ENCODE measurements at regions not wholly inside any gene's neighbourhood (a gene's known extent, or its start where the extent isn't known, plus 50 kb on each side); places are given as distances from the start of the nearest gene placed in this dataset.

GRCh38 chr2:57693965-57694364, 352.6 kb upstream of the VRK2 start:
- TF ChIP-seq SIN3A (IDR thresholded peaks at IDR 0.05; ENCODE audit: borderline replicate concordance, low read depth, low read length) (no peak), FOXJ3 (CRISPR knock-in tag; IDR thresholded peaks at IDR 0.05) (no peak), USF2 (IDR thresholded peaks at IDR 0.05; ENCODE audit: borderline replicate concordance, low read depth, low read length) (no peak), NFIC (IDR thresholded peaks at IDR 0.05; ENCODE audit: borderline replicate concordance) (no peak), JUND (IDR thresholded peaks at IDR 0.05) (no peak), SMC3 (IDR thresholded peaks at IDR 0.05; ENCODE audit: low read depth, low read length) (no peak), RCOR1 (IDR thresholded peaks at IDR 0.05; ENCODE audit: low read length) (no peak), RXRA (IDR thresholded peaks at IDR 0.05; ENCODE audit: borderline replicate concordance, low read depth) (no peak), FOXM1 (IDR thresholded peaks at IDR 0.05; ENCODE audit: low read depth) (no peak), MEF2A (IDR thresholded peaks at IDR 0.05; ENCODE audit: borderline replicate concordance, low read depth) (no peak), EP300 (IDR thresholded peaks at IDR 0.05; ENCODE audit: borderline replicate concordance in 1 of 2, low read depth in 1 of 2, low read length in 1 of 2) (no peak), CHD2 (IDR thresholded peaks at IDR 0.05; ENCODE audit: low read length, partially characterized antibody) (no peak), TAF1 (IDR thresholded peaks at IDR 0.05; ENCODE audit: borderline replicate concordance, low read depth, low read length) (no peak), IRF3 (IDR thresholded peaks at IDR 0.05; ENCODE audit: low read depth, low read length) (no peak), NRF1 (IDR thresholded peaks at IDR 0.05; ENCODE audit: low read depth, low read length) (no peak)
- TF ChIP-seq, protein P1, sequence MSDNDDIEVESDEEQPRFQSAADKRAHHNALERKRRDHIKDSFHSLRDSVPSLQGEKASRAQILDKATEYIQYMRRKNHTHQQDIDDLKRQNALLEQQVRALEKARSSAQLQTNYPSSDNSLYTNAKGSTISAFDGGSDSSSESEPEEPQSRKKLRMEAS (IDR thresholded peaks at IDR 0.05; ENCODE audit: low read depth): no peak
- TF ChIP-seq, protein P2, sequence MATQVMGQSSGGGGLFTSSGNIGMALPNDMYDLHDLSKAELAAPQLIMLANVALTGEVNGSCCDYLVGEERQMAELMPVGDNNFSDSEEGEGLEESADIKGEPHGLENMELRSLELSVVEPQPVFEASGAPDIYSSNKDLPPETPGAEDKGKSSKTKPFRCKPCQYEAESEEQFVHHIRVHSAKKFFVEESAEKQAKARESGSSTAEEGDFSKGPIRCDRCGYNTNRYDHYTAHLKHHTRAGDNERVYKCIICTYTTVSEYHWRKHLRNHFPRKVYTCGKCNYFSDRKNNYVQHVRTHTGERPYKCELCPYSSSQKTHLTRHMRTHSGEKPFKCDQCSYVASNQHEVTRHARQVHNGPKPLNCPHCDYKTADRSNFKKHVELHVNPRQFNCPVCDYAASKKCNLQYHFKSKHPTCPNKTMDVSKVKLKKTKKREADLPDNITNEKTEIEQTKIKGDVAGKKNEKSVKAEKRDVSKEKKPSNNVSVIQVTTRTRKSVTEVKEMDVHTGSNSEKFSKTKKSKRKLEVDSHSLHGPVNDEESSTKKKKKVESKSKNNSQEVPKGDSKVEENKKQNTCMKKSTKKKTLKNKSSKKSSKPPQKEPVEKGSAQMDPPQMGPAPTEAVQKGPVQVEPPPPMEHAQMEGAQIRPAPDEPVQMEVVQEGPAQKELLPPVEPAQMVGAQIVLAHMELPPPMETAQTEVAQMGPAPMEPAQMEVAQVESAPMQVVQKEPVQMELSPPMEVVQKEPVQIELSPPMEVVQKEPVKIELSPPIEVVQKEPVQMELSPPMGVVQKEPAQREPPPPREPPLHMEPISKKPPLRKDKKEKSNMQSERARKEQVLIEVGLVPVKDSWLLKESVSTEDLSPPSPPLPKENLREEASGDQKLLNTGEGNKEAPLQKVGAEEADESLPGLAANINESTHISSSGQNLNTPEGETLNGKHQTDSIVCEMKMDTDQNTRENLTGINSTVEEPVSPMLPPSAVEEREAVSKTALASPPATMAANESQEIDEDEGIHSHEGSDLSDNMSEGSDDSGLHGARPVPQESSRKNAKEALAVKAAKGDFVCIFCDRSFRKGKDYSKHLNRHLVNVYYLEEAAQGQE (IDR thresholded peaks at IDR 0.05; ENCODE audit: low read depth, low read length): no peak
- TF ChIP-seq, protein P3, sequence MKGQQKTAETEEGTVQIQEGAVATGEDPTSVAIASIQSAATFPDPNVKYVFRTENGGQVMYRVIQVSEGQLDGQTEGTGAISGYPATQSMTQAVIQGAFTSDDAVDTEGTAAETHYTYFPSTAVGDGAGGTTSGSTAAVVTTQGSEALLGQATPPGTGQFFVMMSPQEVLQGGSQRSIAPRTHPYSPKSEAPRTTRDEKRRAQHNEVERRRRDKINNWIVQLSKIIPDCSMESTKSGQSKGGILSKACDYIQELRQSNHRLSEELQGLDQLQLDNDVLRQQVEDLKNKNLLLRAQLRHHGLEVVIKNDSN (IDR thresholded peaks at IDR 0.05; ENCODE audit: borderline replicate concordance, low read depth): no peak
- TF ChIP-seq, protein P4, sequence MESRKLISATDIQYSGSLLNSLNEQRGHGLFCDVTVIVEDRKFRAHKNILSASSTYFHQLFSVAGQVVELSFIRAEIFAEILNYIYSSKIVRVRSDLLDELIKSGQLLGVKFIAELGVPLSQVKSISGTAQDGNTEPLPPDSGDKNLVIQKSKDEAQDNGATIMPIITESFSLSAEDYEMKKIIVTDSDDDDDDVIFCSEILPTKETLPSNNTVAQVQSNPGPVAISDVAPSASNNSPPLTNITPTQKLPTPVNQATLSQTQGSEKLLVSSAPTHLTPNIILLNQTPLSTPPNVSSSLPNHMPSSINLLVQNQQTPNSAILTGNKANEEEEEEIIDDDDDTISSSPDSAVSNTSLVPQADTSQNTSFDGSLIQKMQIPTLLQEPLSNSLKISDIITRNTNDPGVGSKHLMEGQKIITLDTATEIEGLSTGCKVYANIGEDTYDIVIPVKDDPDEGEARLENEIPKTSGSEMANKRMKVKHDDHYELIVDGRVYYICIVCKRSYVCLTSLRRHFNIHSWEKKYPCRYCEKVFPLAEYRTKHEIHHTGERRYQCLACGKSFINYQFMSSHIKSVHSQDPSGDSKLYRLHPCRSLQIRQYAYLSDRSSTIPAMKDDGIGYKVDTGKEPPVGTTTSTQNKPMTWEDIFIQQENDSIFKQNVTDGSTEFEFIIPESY (IDR thresholded peaks at IDR 0.05; ENCODE audit: borderline replicate concordance, low read depth): no peak
- CTCF ChIA-PET: interaction anchor here (1.5 kb wide), 1 partner anchor 27 kb away, joined by 7 read pairs; no protein-coding TSS in a partner anchor

More at GRCh38 chr2:57693965-57694364, 352.6 kb upstream of the VRK2 start:
- H3K36me3 ChIP-seq (replicated peaks in 1 of 2; ENCODE audit: control insufficient read depth in 1 of 2, insufficient read depth in 2 of 2, low read length in 1 of 2): no peaks in the 10 kb centered on the region
- H3K79me2 ChIP-seq (ENCODE audit: insufficient read depth): no peaks in the 10 kb centered on the region
- no peaks in the 10 kb centered on the region for H3K9me3 ChIP-seq
- H3K4me1 ChIP-seq (ENCODE audit: control insufficient read depth in 1 of 2, insufficient read depth in 2 of 2, low read depth in 1 of 2, low read length in 1 of 2): no peaks in the 10 kb centered on the region
- H3F3A ChIP-seq (replicated peaks; ENCODE audit: insufficient read depth): no peaks in the 10 kb centered on the region
- H3K9ac ChIP-seq: no peak overlapping the region
- no peak overlapping the region for H3K27ac ChIP-seq (ENCODE audit: low read depth in 2 of 2, low read length in 1 of 2)
- no peak overlapping the region for H3K4me2 ChIP-seq
- no peaks in the 10 kb centered on the region; the same call in 1 of the 2 replicates for H3K27me3 ChIP-seq (ENCODE audit: insufficient read depth)
- H2AFZ ChIP-seq (ENCODE audit: low read depth): no peak overlapping the region
- 53% methylated on average over 2 of the region's 2 CpGs for WGBS (ENCODE audit: low lambda C conversion rate)
- POLR2A ChIA-PET: no interaction called here
- no peak overlapping the region for H3K4me3 ChIP-seq (ENCODE audit: low read depth in 2 of 2, low read length in 1 of 2)
- DNase-seq: no peak
- H3K9me2 ChIP-seq: no peaks in the 10 kb centered on the region
- no peaks in the 10 kb centered on the region for H4K20me1 ChIP-seq (ENCODE audit: insufficient read depth)
